22Rv1 (cell line): ENCODE measurements at regions not wholly inside any gene's neighbourhood (a gene's known extent, or its start where the extent isn't known, plus 50 kb on each side); places are given as distances from the start of the nearest gene placed in this dataset.

Experiments used
- H3K27ac ChIP-seq: fragments of 450-650 bp; 2 replicates; pipeline ENCODE4 v1.5.1; 2017
- ZFX ChIP-seq: fragments of 450-650 bp; IDR thresholded peaks from 2 replicates; pipeline ENCODE4 v1.6.1; 2017; ENCODE audit warnings: antibody characterized with exemption, borderline replicate concordance
- TF ChIP-seq, protein P1 (sequence below): fragments of 450-650 bp; IDR thresholded peaks from 2 replicates; pipeline ENCODE4 v1.5.1; 2017; ENCODE audit warnings: mild to moderate bottlenecking

DNA sequence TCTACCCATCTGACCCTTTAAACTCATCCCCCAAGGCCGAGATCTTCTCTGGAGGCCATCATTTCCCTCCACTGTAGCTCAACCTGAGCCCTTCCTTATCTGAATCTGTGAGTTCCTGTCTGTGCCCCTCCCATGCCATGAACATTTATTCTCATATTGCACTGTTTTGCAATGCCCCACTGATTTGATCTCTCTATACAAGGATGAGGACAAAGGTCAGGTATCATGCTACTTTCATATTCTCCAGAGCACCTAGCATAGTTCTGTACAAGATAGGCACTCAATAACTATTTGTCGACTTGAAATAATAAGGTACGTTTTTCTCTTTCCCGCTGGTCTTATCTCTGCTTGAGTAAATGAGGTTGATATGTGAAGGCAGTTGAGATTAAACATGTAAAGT, 135.5 kb downstream of the KLF5 start:
- peak overlapping the region; percentile 39 for H3K27ac ChIP-seq
- TF ChIP-seq, protein P1, sequence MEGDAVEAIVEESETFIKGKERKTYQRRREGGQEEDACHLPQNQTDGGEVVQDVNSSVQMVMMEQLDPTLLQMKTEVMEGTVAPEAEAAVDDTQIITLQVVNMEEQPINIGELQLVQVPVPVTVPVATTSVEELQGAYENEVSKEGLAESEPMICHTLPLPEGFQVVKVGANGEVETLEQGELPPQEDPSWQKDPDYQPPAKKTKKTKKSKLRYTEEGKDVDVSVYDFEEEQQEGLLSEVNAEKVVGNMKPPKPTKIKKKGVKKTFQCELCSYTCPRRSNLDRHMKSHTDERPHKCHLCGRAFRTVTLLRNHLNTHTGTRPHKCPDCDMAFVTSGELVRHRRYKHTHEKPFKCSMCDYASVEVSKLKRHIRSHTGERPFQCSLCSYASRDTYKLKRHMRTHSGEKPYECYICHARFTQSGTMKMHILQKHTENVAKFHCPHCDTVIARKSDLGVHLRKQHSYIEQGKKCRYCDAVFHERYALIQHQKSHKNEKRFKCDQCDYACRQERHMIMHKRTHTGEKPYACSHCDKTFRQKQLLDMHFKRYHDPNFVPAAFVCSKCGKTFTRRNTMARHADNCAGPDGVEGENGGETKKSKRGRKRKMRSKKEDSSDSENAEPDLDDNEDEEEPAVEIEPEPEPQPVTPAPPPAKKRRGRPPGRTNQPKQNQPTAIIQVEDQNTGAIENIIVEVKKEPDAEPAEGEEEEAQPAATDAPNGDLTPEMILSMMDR, result no peak
- no peak for TF ChIP-seq ZFX

GRCh38 chr13:73193554-73193953, 134.7 kb downstream of the KLF5 start:
- no peak for TF ChIP-seq ZFX
- TF ChIP-seq, protein P1, result no peak
- peak overlapping the region; percentile 39 for H3K27ac ChIP-seq

GRCh38 chr13:73190477-73190876, 131.7 kb downstream of the KLF5 start:
- TF ChIP-seq ZFX, result no peak
- TF ChIP-seq, protein P1, result no peak
- H3K27ac ChIP-seq, result no peak overlapping the region

DNA sequence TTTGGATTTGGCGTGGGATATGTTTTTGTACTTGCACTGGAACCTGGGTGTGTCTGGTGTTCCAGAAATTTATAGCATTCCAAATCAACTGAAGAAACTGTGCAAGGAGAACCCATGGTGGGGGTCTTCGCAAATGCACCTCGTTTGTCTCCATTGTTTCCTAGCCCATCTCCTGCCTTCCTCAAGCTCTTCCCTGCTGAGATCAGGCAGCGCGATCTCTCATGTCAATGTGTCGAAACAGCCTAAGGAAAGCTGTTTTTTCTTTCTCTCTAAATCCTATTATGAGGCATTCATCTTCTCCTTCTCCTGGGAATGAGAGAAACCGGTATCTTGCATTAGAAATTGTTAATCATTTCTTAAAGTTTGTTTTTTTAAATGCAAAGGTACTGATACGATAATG, 131.0 kb downstream of the KLF5 start:
- TF ChIP-seq, protein P1, result no peak
- no peak for TF ChIP-seq ZFX

DNA sequence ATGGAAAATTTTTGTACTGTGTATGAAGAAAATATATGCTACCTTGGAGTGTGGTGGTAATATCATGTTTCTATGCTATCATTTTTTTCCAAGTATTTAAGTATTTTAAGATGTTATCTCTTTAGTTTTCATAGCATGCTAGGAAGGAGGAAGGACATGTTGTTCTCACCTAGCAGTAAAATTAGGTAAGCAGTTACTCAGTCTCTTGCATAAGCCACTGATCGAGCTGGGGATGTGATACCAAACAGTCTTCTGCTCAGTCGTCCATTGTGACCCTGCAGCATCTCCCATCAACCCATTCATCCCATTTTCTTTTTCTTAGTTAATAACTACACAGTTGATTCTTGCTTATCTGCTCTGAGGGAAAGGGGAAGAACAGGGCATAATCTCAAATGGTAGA, 130.6 kb downstream of the KLF5 start:
- TF ChIP-seq, protein P1, result no peak
- TF ChIP-seq ZFX, result no peak
- H3K27ac ChIP-seq, result no peak overlapping the region

More for the DNA sequence above, 131.0 kb downstream of the KLF5 start:
- H3K27ac ChIP-seq, result no peak overlapping the region

DNA sequence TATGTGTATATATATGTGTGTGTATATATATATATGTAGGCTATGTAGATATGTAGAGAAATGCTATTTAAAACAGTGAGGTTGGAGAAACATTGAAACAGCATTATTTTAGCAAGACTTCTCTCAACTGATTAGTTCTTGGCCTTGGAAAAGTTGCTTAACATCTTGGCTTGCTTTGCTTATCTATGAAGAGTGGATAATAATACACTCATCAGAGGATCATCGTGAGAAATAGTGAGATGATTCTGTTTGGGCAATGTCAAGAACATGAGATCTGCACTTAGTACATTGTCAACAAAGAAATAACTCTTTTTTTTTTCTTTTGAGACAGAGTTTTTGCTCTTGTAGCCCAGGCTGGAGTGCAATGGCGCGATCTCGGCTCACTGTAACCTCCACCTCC, 128.3 kb downstream of the KLF5 start:
- TF ChIP-seq ZFX, result no peak
- TF ChIP-seq, protein P1, result no peak

GRCh38 chr13:73179650-73180274, 121.0 kb downstream of the KLF5 start:
- H3K27ac ChIP-seq, result no peak overlapping the region
- no peak for TF ChIP-seq ZFX
- TF ChIP-seq, protein P1, result no peak

More for the DNA sequence above, 128.3 kb downstream of the KLF5 start:
- H3K27ac ChIP-seq, result no peak overlapping the region
